Mucosa of descending colon (tissue), 3 donors: ENCODE measurements at regions not wholly inside any gene's neighbourhood (a gene's known extent, or its start where the extent isn't known, plus 50 kb on each side); places are given as distances from the start of the nearest gene placed in this dataset.

Experiments
- ATAC-seq: fragments of 200-7000 bp; cut with Tn5 transposase; one replicate; pipeline ENCODE4 v1.9.1; 2020; ENCODE audit warnings: mild to moderate bottlenecking, moderate library complexity
- DNase-seq, 3 donors: peaks; one replicate each; pipeline ENCODE4 v3.0.0-alpha.2; 2020
- H3K36me3 ChIP-seq: fragments of 200-600 bp; one replicate; pipeline ENCODE4 v1.8.0; 2021; ENCODE audit warnings: low read depth, mild to moderate bottlenecking
- H3K4me1 ChIP-seq: fragments of 200-600 bp; one replicate; pipeline ENCODE4 v1.8.0; 2021; ENCODE audit warnings: low read depth, mild to moderate bottlenecking
- H3K4me3 ChIP-seq: fragments of 200-600 bp; one replicate; pipeline ENCODE4 v1.8.0; 2021; ENCODE audit warnings: mild to moderate bottlenecking
- H3K9me3 ChIP-seq: fragments of 200-600 bp; one replicate; pipeline ENCODE4 v1.8.0; 2021; ENCODE audit warnings: mild to moderate bottlenecking
- intact Hi-C, 2 donors: fragments of 100-400 bp; cut with DNase I in 1 of 2; cut with micrococcal nuclease in 1 of 2; formaldehyde crosslinking; loops; one replicate each; pipeline versions ENCODE4 v1.11.0 to v1.11.1; 2022; cut with DNase I, micrococcal nuclease
- TF ChIP-seq, protein P1 (sequence below): fragments of 200-600 bp; IDR thresholded peaks from one replicate; pipeline ENCODE4 v1.8.0; 2022; ENCODE audit warnings: antibody characterized with exemption, mild to moderate bottlenecking
- donor health status: DM: no; HTN: no; CAD: no; lungs with moderate emphysema.
- donor health status: DM: no; HTN: no; CAD: no.
- donor health status: DM: no; HTN: yes; CAD: no.

- no peaks in the 10 kb centered on the region for H3K4me1 ChIP-seq
- intact Hi-C loops, result no loop called here
- DNase-seq (no peak), ATAC-seq (no peak)
- H3K9me3 ChIP-seq, result peaks cover 31% of the 10 kb centered on the region
- TF ChIP-seq, protein P1, sequence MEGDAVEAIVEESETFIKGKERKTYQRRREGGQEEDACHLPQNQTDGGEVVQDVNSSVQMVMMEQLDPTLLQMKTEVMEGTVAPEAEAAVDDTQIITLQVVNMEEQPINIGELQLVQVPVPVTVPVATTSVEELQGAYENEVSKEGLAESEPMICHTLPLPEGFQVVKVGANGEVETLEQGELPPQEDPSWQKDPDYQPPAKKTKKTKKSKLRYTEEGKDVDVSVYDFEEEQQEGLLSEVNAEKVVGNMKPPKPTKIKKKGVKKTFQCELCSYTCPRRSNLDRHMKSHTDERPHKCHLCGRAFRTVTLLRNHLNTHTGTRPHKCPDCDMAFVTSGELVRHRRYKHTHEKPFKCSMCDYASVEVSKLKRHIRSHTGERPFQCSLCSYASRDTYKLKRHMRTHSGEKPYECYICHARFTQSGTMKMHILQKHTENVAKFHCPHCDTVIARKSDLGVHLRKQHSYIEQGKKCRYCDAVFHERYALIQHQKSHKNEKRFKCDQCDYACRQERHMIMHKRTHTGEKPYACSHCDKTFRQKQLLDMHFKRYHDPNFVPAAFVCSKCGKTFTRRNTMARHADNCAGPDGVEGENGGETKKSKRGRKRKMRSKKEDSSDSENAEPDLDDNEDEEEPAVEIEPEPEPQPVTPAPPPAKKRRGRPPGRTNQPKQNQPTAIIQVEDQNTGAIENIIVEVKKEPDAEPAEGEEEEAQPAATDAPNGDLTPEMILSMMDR, result no peak
- no peak overlapping the region for H3K4me3 ChIP-seq
- H3K36me3 ChIP-seq, result no peaks in the 10 kb centered on the region
Observed at GRCh38 chr2:107648781-107649404, 177.8 kb upstream of the RGPD4 start.

- no peaks in the 10 kb centered on the region for H3K4me1 ChIP-seq
- TF ChIP-seq, protein P1, result no peak
- ATAC-seq, result no peak
- no peaks in the 10 kb centered on the region for H3K36me3 ChIP-seq
- no peak for DNase-seq
- no peaks in the 10 kb centered on the region for H3K9me3 ChIP-seq
- intact Hi-C loops, result no loop called here
- H3K4me3 ChIP-seq, result no peak overlapping the region
Observed at GRCh38 chr2:107657049-107657448, 169.6 kb upstream of the RGPD4 start.

- no peak for DNase-seq
- ATAC-seq, result no peak
- H3K36me3 ChIP-seq, result no peaks in the 10 kb centered on the region
- H3K4me3 ChIP-seq, result no peak overlapping the region
- H3K9me3 ChIP-seq, result no peaks in the 10 kb centered on the region
- TF ChIP-seq, protein P1, result no peak
- H3K4me1 ChIP-seq, result no peaks in the 10 kb centered on the region
- intact Hi-C loops, result no loop called here
Observed at GRCh38 chr2:107663632-107664031, 163.1 kb upstream of the RGPD4 start.

- intact Hi-C loops, result no loop called here
Observed at GRCh38 chr2:107669335-107669734, 157.4 kb upstream of the RGPD4 start.

DNA sequence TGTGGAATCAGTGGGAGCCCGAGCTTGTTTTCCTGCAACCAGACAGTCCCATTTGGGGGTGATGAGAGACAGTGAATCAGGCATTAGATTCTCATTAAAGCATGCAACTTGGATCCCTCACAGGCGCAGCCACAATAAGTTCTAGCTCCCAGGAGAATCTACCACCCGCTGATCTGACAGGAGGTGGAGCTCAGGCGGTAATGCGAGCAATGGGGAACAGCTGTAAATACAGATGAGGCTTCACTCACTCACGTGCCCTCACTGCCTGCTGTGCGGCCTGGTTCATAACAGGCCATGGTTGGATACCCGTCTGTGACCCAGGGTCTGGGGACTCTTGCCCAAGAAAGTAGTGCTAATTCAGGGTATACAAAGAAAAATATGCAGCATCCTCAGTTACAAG, 144.8 kb upstream of the RGPD4 start:
- H3K4me3 ChIP-seq, result no peak overlapping the region
- intact Hi-C loops, result no loop called here
- no peak for ATAC-seq

More at GRCh38 chr2:107669335-107669734, 157.4 kb upstream of the RGPD4 start:
- Histone ChIP-seq H3K9me3 (peaks cover 19% of the 10 kb centered on the region), H3K36me3 (no peaks in the 10 kb centered on the region), H3K4me1 (no peaks in the 10 kb centered on the region), H3K4me3 (no peak overlapping the region)
- TF ChIP-seq, protein P1, result no peak
- ATAC-seq (no peak), DNase-seq (no peak)

More for the DNA sequence above, 144.8 kb upstream of the RGPD4 start:
- Histone ChIP-seq H3K4me1 (no peaks in the 10 kb centered on the region), H3K36me3 (no peaks in the 10 kb centered on the region), H3K9me3 (no peaks in the 10 kb centered on the region)
- no peak for DNase-seq
- TF ChIP-seq, protein P1, result no peak
